ENCODE measurements at regions not wholly inside any gene's neighbourhood (a gene's known extent, or its start where the extent isn't known, plus 50 kb on each side); places are given as distances from the start of the nearest gene placed in this dataset.

- no peaks in the 10 kb centered on the region for H3K27me3 ChIP-seq (replicated peaks)
- DNase-seq = no peak
- H3K27ac ChIP-seq = no peak overlapping the region
- H3K36me3 ChIP-seq (replicated peaks) = no peaks in the 10 kb centered on the region
- TF ChIP-seq, protein P1, sequence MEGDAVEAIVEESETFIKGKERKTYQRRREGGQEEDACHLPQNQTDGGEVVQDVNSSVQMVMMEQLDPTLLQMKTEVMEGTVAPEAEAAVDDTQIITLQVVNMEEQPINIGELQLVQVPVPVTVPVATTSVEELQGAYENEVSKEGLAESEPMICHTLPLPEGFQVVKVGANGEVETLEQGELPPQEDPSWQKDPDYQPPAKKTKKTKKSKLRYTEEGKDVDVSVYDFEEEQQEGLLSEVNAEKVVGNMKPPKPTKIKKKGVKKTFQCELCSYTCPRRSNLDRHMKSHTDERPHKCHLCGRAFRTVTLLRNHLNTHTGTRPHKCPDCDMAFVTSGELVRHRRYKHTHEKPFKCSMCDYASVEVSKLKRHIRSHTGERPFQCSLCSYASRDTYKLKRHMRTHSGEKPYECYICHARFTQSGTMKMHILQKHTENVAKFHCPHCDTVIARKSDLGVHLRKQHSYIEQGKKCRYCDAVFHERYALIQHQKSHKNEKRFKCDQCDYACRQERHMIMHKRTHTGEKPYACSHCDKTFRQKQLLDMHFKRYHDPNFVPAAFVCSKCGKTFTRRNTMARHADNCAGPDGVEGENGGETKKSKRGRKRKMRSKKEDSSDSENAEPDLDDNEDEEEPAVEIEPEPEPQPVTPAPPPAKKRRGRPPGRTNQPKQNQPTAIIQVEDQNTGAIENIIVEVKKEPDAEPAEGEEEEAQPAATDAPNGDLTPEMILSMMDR (IDR thresholded peaks at IDR 0.05; ENCODE audit: low read depth, low read length, missing control alignments) = no peak
- in situ Hi-C loops (cut with HindIII; ENCODE audit: low pct_ligation_motif_present, low sequenced_read_pairs) = no loop called here
- H3K4me3 ChIP-seq (ENCODE audit: low read depth, low read length) = no peak overlapping the region
Observed at GRCh38 chr5:88322785-88323184, 54.1 kb upstream of the TMEM161B start.

Measured in brain microvascular endothelial cell (primary cell).